Astrocyte (in vitro differentiated cells and primary cell): ENCODE measurements at regions not wholly inside any gene's neighbourhood (a gene's known extent, or its start where the extent isn't known, plus 50 kb on each side); places are given as distances from the start of the nearest gene placed in this dataset.

ENCODE experiments used
- CTCF ChIP-seq: IDR thresholded peaks from 2 replicates; pipeline ENCODE4 v1.5.1; 2011; ENCODE audit warnings: low read depth, mild to moderate bottlenecking, inconsistent platforms, low read length, moderate library complexity; ENCODE audit not compliant: insufficient read depth
- EZH2 ChIP-seq: IDR thresholded peaks from 2 replicates; pipeline ENCODE4 v1.6.1; 2012; ENCODE audit warnings: mild to moderate bottlenecking, low read length, inconsistent platforms; ENCODE audit not compliant: insufficient read depth

DNA sequence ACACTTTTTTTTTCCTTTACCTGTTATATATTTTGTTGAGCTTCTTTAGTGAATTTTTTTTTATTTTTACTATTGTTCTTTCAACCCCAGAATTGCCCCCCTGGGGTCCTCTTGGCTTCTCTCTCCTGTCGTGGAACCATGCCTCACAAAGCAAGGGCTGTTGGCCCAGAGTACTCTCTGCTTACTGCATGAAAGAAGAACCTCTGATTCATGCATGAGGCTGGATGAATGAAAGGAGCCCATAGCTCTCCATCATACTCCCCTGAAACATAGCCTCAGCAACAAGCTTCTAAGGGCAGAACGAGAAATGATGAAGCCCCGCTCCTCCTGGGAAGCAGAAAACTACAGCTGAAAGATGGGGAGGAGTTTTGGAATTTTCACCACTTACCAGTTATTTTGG, 1441.0 kb downstream of the BRINP3 start:
- TF ChIP-seq CTCF = no peak
- TF ChIP-seq EZH2 = no peak
